HG03457 (cell line): ENCODE measurements at regions not wholly inside any gene's neighbourhood (a gene's known extent, or its start where the extent isn't known, plus 50 kb on each side); places are given as distances from the start of the nearest gene placed in this dataset.

Experiments used
- ATAC-seq: cut with Tn5 transposase; IDR thresholded peaks from one replicate; pipeline ENCODE4 v1.9.1; 2021; ENCODE audit warnings: moderate number of reproducible peaks; ENCODE audit not compliant: unreplicated experiment

- ATAC-seq = no peak
These were observed 685.6 kb downstream of the AMY1C start for GRCh38 chr1:104435255-104435654.

- ATAC-seq = no peak
These were observed 690.3 kb downstream of the AMY1C start for GRCh38 chr1:104440011-104440410.

GRCh38 chr1:104456724-104457123 lies 707.0 kb downstream of the AMY1C start:
- no peak for ATAC-seq

- ATAC-seq = no peak
These were observed 710.2 kb downstream of the AMY1C start for GRCh38 chr1:104459886-104460285.

- ATAC-seq = no peak
These were observed 711.2 kb downstream of the AMY1C start for GRCh38 chr1:104460880-104461279.

- ATAC-seq = no peak
These were observed 713.5 kb downstream of the AMY1C start for GRCh38 chr1:104463126-104463697.

- no peak for ATAC-seq
These were observed 716.4 kb downstream of the AMY1C start for GRCh38 chr1:104466068-104466467.

- peak; percentile 51 for ATAC-seq
These were observed 717.9 kb downstream of the AMY1C start for GRCh38 chr1:104467590-104467989.

- ATAC-seq = peak; percentile 62
These were observed 718.6 kb downstream of the AMY1C start for GRCh38 chr1:104468282-104468681.

- ATAC-seq = no peak
These were observed 726.4 kb downstream of the AMY1C start for GRCh38 chr1:104476126-104476525.

GRCh38 chr1:104488296-104489015 lies 738.8 kb downstream of the AMY1C start:
- ATAC-seq = no peak

GRCh38 chr1:104526158-104526795 lies 776.6 kb downstream of the AMY1C start:
- ATAC-seq = no peak

GRCh38 chr1:104531990-104532389 lies 782.3 kb downstream of the AMY1C start:
- no peak for ATAC-seq

- ATAC-seq = no peak
These were observed 824.9 kb downstream of the AMY1C start for GRCh38 chr1:104574620-104575019.

- no peak for ATAC-seq
These were observed 843.2 kb downstream of the AMY1C start for GRCh38 chr1:104592926-104593325.

GRCh38 chr1:104593413-104594187 lies 843.9 kb downstream of the AMY1C start:
- ATAC-seq = no peak

- no peak for ATAC-seq
These were observed 867.8 kb downstream of the AMY1C start for GRCh38 chr1:104617474-104617873.

- ATAC-seq = no peak
These were observed 871.5 kb downstream of the AMY1C start for GRCh38 chr1:104621221-104621620.

- ATAC-seq = no peak
These were observed 874.8 kb downstream of the AMY1C start for GRCh38 chr1:104624538-104624937.

GRCh38 chr1:104629589-104629988 lies 879.9 kb downstream of the AMY1C start:
- no peak for ATAC-seq

- no peak for ATAC-seq
These were observed 881.0 kb downstream of the AMY1C start for GRCh38 chr1:104630567-104631149.
